NAMALWA (cell line): ENCODE measurements at regions not wholly inside any gene's neighbourhood (a gene's known extent, or its start where the extent isn't known, plus 50 kb on each side); places are given as distances from the start of the nearest gene placed in this dataset.
"Not testable (repeated sequence)": the region's sequence is repeated elsewhere in the genome, so short reads cannot be mapped to it uniquely, and the experiment has no call there.

Source experiments
- DNase-seq: peaks from one replicate; pipeline ENCODE4 v3.0.0-alpha.2; 2015; ENCODE audit warnings: low spot score

DNA sequence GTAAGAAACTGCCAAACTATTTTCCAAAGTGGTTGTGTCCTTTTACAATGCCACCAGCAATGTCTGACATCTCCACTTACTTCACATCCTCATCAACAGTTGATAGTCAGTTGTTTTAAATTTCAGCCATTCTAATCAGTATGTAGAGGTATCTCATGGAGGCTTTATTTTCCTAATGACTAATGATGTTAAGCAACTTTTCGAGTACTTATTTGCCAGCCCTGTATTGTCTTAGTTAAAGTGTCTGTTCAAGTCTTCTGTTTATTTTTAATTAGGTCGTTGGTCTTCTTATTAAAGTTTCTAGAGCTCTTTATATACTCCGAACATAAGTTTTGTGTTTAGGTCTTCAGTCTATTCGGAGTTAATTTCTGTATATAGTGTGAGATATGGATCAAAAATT, 54.9 kb upstream of the NBPF12 start:
- DNase-seq, result not testable (repeated sequence)

DNA sequence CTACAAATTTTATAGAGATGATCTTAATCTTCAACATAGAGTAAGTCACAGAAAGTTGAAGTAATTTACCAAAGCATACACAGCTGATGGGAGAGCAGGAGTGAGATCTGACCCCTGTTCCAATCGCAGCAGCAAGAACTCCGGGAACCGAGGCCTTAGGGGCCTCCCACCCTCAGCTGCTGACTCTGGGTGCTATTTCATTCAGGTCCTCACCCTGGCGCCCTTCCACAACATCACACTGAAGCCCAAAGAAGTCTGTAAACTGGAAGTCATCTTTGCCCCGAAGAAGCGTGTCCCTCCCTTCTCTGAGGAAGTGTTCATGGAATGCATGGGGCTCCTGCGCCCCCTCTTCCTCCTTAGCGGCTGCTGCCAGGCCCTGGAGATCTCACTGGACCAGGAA, 57.0 kb upstream of the NBPF12 start:
- not testable (repeated sequence) for DNase-seq

DNA sequence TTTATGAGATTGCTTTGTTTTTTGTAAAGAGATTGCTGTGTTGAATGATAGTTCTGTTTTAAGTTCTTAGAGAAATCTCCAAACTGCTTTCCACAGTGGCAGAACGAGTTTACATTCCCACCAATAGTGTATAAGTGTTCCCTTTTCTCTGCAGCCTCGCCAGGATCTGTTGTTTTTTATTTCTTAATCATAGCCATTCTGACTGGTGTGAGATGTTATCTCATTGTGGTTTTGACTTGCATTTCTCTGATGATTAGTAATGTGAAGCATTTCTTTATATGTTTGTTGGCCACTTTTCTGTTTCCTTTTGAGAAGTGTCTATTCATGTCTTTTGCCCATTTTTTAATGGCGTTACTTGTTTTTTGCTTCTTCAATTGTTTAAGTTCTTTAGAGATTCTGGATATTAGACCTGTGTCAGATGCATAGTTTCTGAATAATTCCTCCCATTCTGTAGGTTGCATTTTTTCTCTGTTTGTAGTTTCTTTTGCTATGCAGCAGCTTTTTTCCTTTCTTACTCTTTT, 74.3 kb upstream of the NBPF12 start:
- DNase-seq, result not testable (repeated sequence)

DNA sequence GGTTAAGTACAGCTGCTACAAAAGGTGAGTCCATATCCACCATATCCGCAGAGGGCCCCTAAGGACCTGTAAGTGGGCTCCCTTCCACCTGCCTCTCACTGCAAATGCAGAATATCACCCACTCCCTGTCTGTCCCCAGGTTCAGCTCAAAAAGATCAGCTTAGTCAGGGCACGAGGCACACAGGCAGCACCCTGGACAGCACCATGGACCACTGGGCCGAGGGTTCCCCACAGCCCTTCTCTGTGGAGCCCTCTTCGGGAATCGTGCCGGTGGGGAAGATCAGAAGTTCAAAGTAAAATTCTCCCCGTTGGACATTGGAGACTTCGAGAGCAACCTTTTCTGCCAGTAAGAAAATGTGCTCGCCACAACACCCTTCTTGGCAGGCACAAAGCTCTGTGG, 85.0 kb upstream of the NBPF12 start:
- not testable (repeated sequence) for DNase-seq

DNA sequence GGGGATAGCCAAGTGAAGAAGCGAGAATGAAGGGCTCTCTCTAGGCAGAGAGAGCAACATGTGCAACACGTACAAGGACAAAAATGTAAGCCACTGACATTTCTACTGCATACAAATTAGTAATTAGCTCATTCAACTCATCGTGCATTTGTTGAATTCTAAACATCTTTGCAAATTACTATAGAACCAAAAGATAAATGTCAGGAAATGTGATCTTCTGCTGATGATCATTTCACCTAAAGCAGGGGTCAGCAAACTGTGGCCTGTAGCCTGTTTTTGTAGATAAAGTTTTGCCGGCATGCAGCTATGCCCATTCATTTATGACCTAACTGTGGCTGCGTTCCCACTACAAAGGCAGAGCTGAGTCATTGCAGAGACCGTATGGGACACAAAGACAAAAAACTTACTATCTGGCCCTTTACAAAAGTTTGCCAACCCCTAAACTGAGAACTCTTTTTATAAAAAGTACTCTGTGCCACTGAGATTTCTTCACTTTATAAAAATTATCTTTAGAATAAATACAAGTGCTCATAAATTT, 87.7 kb upstream of the NBPF12 start:
- DNase-seq, result not testable (repeated sequence)

DNA sequence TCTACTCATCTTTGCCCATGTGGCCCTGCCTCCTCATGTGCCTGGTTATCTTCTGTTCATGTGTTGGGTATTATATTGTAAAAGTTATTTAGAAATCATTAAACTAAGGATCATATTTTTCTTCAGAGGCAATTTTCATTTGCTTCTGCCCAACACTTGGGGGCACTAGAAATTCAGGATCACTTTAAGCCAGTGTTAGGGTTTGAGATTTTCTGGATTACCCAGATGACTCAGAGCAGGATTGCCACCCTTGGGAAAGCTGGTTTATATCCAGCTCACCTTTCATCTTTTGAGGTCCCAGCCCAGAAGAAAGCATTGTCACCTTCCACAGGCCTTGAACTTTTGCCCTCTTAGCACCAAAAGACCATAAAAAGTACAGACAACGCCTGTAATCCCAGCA, 99.4 kb upstream of the NBPF12 start:
- DNase-seq, result not testable (repeated sequence)

DNA sequence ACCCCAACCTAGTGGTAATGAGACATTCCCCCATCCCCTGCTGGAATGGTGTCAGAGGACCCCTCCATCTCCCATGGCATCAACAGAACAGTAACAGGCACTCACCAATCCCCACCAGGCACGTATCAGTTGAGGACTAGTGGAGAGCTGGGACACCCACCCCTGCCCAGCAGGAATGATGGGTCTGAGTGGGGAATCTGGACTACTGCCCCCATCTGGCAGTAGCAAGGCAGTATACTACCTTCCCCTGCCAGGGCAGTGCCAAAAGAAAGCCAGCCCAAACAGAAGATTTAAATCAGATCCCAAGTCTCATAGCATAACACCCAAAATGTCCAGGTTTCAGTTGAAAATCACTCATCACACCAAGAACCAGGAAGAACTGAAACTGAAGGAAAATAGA, 111.2 kb upstream of the NBPF12 start:
- DNase-seq, result not testable (repeated sequence)

DNA sequence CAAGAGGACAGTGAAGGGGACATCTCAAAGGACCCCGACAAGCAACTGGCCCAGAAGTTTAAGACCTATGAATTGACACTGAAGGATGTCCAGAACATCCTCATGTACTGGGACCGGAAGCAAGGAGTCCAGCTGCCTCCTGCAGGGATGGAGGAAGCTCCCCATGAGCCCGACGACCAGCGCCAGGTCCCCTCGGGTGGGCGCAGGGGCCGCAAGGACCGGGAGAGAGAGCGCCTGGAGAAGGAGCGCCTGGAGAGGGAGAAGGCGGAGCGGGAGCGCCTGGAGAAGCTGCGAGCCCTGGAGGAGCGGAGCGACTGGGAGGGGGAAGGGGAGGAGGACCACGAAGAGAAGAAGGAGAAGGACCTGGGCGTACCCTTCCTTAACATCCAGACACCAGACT, 143.9 kb upstream of the NBPF12 start:
- DNase-seq, result not testable (repeated sequence)

DNA sequence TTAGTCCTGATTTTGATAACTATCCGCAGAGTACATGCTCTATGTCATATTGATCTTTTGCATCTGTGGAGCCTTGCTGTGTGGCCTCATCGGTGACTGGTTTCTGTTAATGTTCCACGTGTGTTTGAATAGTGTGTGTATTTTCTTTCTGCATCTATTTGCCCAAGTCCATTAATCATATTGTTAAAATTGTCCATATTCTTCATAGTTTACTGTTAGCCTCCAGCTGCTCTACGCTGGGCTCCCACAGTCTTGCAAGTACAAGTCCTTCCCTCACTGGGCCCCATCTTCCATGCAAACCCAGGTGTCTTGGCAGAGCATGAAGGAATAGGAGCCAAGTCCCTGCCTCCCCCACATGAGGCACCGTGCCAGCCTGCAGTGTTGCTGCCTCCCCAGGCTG, 145.4 kb upstream of the NBPF12 start:
- not testable (repeated sequence) for DNase-seq

DNA sequence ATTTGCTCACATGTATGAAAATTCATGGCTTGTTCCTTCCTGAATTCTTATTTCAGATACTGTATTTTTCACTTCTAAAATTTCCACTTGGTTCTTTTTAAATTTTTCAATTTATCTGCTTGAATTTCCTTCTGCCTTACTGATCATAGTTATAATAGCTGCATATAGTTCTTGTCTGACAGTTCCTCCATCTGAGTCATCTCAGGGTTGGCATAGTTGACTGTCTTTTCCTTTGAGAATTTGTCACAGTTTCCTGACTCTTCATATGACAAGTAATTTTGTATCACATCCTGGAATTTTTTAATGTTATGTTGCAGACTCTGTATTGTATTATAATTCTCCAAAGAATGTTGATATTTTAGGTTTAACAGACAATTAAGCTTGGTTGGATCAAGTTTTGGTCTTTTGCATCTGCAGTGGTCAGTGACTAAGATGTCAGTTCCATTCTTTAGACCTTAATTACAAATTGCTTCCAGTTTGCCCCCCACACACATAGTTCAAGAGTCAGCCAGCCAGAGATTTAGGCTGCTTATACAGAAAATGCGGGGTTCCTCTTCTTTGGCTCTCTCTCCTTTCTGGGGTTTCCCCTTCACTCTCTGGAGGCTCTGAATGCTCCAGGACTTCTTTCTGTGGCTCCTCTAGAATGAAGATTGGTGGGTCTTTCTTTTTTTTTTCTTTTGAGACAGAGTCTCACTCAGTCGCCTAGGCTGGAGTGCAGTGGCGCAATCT, 153.7 kb upstream of the NBPF12 start:
- DNase-seq, result not testable (repeated sequence)

DNA sequence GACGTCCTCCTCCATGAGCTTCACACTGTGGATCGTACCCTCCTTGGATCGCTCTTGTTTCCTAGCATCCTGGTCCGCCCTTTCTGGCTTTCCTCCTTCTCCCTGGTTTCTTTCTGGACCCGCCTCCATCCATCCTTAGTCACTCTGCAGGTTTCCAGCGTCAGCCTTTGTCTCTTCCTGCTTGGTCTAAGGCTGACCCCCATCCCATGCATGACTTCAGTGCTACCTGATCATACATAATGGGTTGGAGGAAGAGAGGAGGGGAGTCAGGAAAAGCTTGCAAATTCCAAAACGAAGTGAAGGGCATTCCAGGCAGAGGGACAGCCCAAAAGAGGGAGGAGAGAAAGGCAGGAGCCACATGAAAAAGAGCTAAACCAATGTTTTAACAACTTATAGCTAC, 156.9 kb upstream of the NBPF12 start:
- DNase-seq, result not testable (repeated sequence)

DNA sequence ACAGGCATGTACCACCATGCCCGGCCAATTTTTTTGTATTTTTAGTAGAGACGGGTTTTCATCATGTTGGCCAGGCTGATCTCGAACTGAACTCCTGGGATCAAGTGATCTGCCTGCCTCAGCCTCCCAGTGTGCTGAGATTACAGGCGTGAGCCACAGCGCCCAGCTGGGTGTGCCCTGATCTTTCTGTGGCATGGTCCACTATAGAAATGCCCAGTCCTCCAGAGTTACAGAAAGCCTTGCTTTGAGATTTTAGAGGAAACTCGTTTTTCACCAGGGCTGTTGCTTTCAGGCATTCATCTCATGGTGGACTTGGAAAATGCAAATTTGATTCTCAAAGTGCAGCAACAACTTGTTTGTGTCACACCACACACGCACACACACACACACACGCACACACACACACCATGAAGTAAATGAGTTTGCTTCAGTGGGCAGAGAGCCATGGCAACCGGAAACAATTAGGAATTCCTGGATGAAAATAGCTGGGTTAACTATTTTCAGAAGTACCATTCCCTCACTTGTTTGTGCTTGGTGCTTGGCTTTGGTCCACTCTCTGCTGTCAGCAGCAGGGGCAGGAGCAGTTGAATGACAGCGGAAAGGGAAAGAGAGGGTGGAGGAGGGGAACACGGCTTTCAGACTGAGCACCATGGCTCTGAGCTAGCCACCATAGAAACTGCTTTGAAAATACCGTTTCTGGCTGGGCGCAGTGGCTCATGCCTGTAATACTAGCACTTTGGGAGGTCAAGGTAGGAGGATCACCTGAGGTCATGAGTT, 160.1 kb upstream of the NBPF12 start:
- DNase-seq, result not testable (repeated sequence)

DNA sequence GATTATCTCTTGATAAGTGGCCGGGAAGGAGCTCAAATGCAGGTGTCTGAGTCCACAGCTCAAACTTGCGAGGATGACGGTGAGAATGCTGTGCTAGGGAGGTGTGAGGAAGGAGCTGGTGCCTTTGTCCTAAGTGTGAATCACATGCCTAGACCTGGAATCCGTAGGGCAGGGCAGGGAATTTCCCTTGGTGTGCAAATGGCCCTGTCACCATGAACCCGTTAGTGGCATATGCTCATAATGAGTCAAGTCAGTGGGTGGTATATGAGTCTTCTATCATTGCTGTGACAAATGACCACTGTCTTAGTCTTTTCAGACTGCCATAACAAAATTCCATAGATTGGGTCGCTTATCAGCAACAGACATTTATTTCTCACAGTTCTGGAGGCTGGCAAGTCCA, 163.1 kb upstream of the NBPF12 start:
- not testable (repeated sequence) for DNase-seq

DNA sequence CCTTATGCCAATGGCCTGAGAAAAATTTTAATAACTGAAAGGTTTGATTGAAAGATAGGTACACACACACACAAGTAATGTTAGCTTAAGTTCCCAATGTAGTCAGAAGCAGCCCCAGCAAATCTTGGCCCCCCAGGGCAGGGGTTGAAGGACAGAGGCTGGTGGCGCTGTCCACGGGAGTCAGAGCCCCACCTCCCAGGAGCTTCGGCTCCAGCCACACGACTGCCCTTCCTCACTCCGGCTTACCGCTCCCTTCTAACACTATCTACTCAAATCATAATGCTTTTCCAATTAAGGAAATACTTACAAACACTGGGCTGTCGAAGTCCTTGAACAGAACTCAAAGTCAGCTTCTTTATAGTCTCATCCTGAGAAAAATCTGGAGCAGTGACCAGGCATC, 163.9 kb upstream of the NBPF12 start:
- not testable (repeated sequence) for DNase-seq

DNA sequence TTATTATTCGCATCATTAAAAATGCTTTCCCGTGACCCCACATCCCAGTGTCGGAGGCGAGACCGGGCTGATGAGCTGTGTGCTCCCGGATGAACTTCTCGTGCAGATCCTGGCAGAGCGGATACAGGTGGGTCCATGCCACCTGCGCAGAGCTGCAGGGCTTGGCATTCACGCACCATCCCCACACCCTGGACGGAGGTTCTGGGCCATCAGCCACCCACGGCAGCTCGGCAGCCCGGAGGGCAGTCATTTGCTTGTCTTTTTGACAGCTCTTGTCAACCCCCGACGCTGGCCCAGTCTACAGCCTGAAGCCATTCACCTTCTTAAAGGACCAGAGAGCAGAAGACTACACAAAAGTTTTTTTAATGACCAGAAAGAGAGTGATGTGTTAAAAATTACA, 166.7 kb upstream of the NBPF12 start:
- not testable (repeated sequence) for DNase-seq

DNA sequence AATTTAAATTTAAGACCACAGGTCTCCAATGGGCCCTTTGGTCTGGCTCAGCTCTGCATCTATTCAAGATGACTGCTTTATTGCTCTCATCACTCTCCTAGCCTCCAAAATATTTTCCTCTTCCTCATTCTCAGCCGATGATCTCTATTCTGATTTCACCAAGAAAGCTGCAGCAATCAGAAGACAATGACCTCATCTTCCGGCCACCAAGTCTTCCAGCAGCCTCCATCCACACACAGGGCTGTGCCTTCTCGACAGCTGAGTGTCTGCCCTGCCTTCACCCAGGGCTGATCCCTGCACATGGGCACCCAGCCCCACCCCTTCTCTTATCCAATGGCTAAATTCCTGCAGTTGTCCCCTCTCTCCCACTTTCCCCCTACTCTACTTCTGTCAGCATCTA, 167.1 kb upstream of the NBPF12 start:
- not testable (repeated sequence) for DNase-seq

DNA sequence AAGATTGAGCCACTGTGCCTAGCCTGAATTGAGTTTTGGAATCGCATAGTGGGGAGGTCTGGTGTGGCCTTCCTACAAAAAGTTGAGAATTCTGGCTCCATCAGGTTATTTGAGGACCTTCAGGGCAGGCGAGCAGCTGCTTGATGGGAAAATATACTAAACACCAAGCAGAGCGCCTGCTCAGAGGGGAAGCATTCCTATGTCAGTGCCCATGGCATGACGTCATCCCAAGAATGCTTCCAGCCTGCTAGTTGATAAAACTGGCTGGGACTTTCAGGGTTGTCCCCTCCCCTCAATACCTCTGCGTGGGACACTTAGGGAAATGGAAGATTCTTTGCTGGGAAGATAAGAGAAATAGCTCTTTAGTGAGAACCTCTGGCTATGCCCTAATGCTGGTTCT, 174.9 kb upstream of the NBPF12 start:
- not testable (repeated sequence) for DNase-seq

DNA sequence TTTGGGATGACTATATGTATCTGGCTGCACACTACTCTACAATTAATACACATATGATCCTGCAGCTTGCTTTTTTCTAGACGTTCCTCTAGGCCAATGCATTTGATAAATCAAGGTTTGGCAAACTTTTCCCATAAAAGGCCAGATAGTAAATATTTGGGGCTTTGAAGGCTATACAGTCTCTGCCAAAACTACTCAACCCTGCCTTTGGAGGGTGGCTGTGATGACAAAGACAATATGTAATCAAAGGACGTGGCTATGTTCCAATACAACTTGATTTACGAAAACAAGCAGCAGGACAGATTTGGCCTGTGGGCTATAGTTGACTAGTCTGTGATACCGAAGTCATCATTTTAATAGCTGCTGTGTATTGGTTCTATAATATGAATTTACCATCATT, 181.3 kb upstream of the NBPF12 start:
- DNase-seq, result not testable (repeated sequence)

DNA sequence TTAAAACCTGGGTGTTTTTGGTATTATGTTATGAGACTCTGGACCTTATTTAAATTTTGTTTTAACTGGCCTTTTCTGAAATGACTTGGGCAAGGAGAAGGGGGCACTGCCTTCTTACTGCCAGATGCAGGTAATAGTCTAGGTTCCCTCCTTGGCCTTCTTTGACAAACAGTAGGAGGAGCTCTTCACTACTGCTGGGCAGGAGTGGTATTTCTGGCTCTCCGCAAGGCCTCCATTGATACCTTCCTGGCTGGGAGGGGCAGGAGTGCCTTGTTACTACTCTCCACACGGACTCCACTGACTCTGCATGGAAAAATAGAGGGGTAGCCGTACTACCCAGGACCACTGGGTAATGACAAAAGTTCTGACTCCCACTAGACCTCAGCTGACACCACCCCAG, 189.4 kb upstream of the NBPF12 start:
- not testable (repeated sequence) for DNase-seq

DNA sequence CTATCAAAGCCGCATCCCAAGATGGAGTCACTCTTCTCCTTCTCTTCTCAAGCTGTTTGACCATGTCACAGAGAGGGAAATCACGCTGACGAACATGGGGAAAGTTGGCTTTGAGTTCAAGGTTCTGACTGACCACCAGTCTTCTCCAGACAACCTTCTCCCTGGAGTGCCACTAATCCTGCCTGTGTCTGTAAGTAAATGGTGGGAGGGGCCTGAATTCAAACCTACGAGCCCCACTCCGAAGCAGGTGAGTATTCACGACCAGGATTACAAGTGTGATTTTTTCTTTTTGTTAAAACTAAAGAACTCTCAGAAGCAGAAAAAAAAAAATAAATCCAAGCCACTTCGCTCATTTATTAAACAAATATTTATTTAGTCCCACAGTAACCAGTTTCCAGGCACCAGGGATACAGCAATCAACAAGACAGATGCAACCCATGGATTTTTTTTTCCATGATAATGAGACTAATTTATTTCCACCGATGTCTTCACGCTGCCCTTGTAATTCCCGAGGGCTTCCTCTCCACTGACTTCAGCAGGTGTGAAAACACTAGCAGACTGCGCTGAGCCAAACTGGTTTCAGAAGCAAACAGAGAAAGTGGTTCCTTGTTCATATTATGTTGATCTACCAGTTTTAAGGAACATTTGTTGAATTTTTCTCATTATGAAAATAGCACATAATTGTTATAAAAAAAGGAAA, 206.0 kb upstream of the NBPF12 start:
- DNase-seq, result not testable (repeated sequence)

DNA sequence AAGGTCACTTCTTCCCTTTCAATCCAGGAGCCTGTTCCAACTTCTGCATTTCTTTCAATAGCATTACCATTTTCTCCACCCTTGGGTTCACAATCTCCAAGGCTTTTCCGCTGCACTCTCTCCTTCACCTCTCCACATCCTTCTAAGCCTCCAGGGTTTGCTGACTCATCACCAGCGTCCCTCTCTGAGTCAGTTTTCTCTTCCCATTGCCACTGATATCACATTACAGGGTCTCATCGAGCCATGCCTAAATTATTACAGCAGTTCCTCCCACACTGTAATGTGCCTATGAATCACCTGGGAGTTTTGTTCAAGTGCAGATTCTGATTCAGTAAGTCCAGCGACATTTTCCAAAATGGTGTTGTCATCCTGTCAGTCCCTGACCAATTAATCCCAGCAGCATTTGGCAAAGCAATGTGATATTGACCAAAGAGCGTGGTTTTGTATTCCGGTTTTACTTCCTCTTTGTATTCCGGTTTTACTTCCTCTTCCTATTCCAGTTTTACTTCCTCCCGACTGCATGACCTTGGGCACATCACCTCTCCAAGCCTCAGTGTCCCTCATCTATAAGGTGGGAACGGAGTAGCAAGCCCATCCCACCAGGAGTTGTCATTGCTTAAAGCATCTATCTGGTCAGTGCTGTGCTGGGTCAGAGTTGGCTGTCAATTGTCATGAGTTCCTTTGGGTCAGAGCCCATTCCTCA, 208.3 kb upstream of the NBPF12 start:
- not testable (repeated sequence) for DNase-seq

DNA sequence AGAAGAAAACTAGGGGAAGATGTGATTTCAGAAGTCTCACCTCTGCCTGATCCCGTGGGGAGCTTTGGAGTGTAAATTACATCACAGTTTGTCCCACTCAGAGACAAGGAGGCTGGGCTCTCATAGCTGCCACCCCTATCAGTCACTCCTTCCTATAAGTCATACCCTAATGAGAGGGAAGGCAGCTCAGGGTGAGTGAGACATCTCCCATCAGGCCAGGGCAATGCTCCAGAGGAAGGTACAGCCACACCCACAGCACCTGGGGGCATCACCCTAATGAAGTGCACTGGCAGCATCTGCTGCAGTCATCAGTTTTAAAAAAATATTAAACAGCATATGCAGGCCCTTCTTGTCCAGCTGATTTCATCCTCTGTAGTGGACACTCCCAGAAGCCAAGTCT, 223.1 kb upstream of the NBPF12 start:
- not testable (repeated sequence) for DNase-seq
